Duodenal mucosa (tissue), 2 donors: ENCODE measurements at regions not wholly inside any gene's neighbourhood (a gene's known extent, or its start where the extent isn't known, plus 50 kb on each side); places are given as distances from the start of the nearest gene placed in this dataset.
"Not testable (repeated sequence)": the region's sequence is repeated elsewhere in the genome, so short reads cannot be mapped to it uniquely, and the experiment has no call there.

Source experiments
- H3K27ac ChIP-seq: one replicate; pipeline ENCODE4 v1.7.0; 2013; ENCODE audit warnings: low read depth, low read length
- H3K27me3 ChIP-seq, 2 donors: one replicate each; pipeline ENCODE4 v1.7.0; 2013; ENCODE audit warnings: low read length in 2 of 2, control low read depth in 1 of 2; ENCODE audit not compliant: insufficient read depth in 2 of 2, control insufficient read depth in 1 of 2
- H3K36me3 ChIP-seq, 2 donors: one replicate each; pipeline ENCODE4 v1.7.0; 2013; ENCODE audit warnings: low read length in 2 of 2, control low read depth in 1 of 2; ENCODE audit not compliant: insufficient read depth in 2 of 2, control insufficient read depth in 1 of 2
- H3K4me1 ChIP-seq, 2 donors: one replicate each; pipeline ENCODE4 v1.7.0; 2013; ENCODE audit warnings: low read length in 2 of 2, control low read depth in 1 of 2; ENCODE audit not compliant: insufficient read depth in 2 of 2, control insufficient read depth in 1 of 2
- H3K4me3 ChIP-seq, 2 donors: one replicate each; pipeline ENCODE4 v1.7.0; 2013; ENCODE audit warnings: low read length in 2 of 2, low read depth in 1 of 2
- H3K9ac ChIP-seq, 2 donors: one replicate each; pipeline ENCODE4 v1.7.0; 2013; ENCODE audit warnings: low read length in 2 of 2, low read depth in 1 of 2
- H3K9me3 ChIP-seq, 2 donors: one replicate each; pipeline ENCODE4 v1.7.0; 2013; ENCODE audit warnings: low read length in 2 of 2, control low read depth in 1 of 2; ENCODE audit not compliant: control insufficient read depth in 1 of 2

- Histone ChIP-seq H3K9ac (no peak overlapping the region), H3K4me3 (no peak overlapping the region), H3K4me1 (no peaks in the 10 kb centered on the region), H3K27me3 (no peaks in the 10 kb centered on the region), H3K9me3 (no peaks in the 10 kb centered on the region), H3K36me3 (no peaks in the 10 kb centered on the region), H3K27ac (no peak overlapping the region)
These were observed 114.9 kb upstream of the ZEB1 start for GRCh38 chr10:31204090-31204489.

- Histone ChIP-seq H3K4me3 (no peak overlapping the region), H3K27me3 (no peaks in the 10 kb centered on the region)
These were observed 111.4 kb upstream of the ZEB1 start for GRCh38 chr10:31207636-31208035.

GRCh38 chr10:31209478-31209877, 109.5 kb upstream of the ZEB1 start:
- H3K4me3 ChIP-seq = no peak overlapping the region
- H3K9me3 ChIP-seq = no peaks in the 10 kb centered on the region
- no peaks in the 10 kb centered on the region for H3K36me3 ChIP-seq
- H3K27ac ChIP-seq = no peak overlapping the region
- no peaks in the 10 kb centered on the region for H3K4me1 ChIP-seq
- no peak overlapping the region for H3K9ac ChIP-seq
- no peaks in the 10 kb centered on the region for H3K27me3 ChIP-seq

More at GRCh38 chr10:31207636-31208035, 111.4 kb upstream of the ZEB1 start:
- Histone ChIP-seq H3K4me1 (no peaks in the 10 kb centered on the region), H3K9ac (no peak overlapping the region), H3K36me3 (no peaks in the 10 kb centered on the region), H3K9me3 (no peaks in the 10 kb centered on the region), H3K27ac (no peak overlapping the region)

- Histone ChIP-seq H3K36me3 (no peaks in the 10 kb centered on the region), H3K27me3 (no peaks in the 10 kb centered on the region), H3K9ac (no peak overlapping the region), H3K4me3 (no peak overlapping the region), H3K27ac (no peak overlapping the region), H3K9me3 (no peaks in the 10 kb centered on the region), H3K4me1 (no peaks in the 10 kb centered on the region)
These were observed 108.8 kb upstream of the ZEB1 start for GRCh38 chr10:31210190-31210589.

- no peak overlapping the region for H3K4me3 ChIP-seq
- H3K27me3 ChIP-seq = no peaks in the 10 kb centered on the region
- no peaks in the 10 kb centered on the region for H3K36me3 ChIP-seq
- no peak overlapping the region for H3K9ac ChIP-seq
- H3K4me1 ChIP-seq = no peaks in the 10 kb centered on the region
- no peak overlapping the region for H3K27ac ChIP-seq
- no peaks in the 10 kb centered on the region for H3K9me3 ChIP-seq
These were observed 105.1 kb upstream of the ZEB1 start for GRCh38 chr10:31213959-31214358.

GRCh38 chr10:31215052-31215451, 104.0 kb upstream of the ZEB1 start:
- Histone ChIP-seq H3K4me1 (no peaks in the 10 kb centered on the region), H3K9ac (no peak overlapping the region), H3K27me3 (no peaks in the 10 kb centered on the region), H3K4me3 (no peak overlapping the region), H3K27ac (no peak overlapping the region), H3K9me3 (no peaks in the 10 kb centered on the region), H3K36me3 (no peaks in the 10 kb centered on the region)

GRCh38 chr10:31219306-31219705, 99.7 kb upstream of the ZEB1 start:
- Histone ChIP-seq H3K27ac (no peak overlapping the region), H3K4me3 (no peak overlapping the region), H3K9me3 (no peaks in the 10 kb centered on the region), H3K9ac (no peak overlapping the region), H3K36me3 (no peaks in the 10 kb centered on the region), H3K4me1 (no peaks in the 10 kb centered on the region), H3K27me3 (no peaks in the 10 kb centered on the region)

GRCh38 chr10:31228780-31229179, 90.2 kb upstream of the ZEB1 start:
- not testable (repeated sequence) for H3K4me1 ChIP-seq, H3K4me3 ChIP-seq, H3K27me3 ChIP-seq, H3K27ac ChIP-seq, H3K9ac ChIP-seq, H3K36me3 ChIP-seq, H3K9me3 ChIP-seq

- Histone ChIP-seq H3K4me3 (no peak overlapping the region), H3K9ac (no peak overlapping the region), H3K9me3 (no peaks in the 10 kb centered on the region), H3K27ac (no peak overlapping the region), H3K4me1 (no peaks in the 10 kb centered on the region), H3K27me3 (no peaks in the 10 kb centered on the region), H3K36me3 (no peaks in the 10 kb centered on the region)
These were observed 79.1 kb upstream of the ZEB1 start for GRCh38 chr10:31239961-31240360.

GRCh38 chr10:31242902-31243301, 76.1 kb upstream of the ZEB1 start:
- Histone ChIP-seq H3K36me3 (no peaks in the 10 kb centered on the region), H3K4me3 (no peak overlapping the region), H3K9me3 (no peaks in the 10 kb centered on the region), H3K4me1 (no peaks in the 10 kb centered on the region), H3K27ac (no peak overlapping the region), H3K27me3 (no peaks in the 10 kb centered on the region), H3K9ac (no peak overlapping the region)

- H3K9ac ChIP-seq, H3K4me1 ChIP-seq, H3K36me3 ChIP-seq, H3K4me3 ChIP-seq, H3K9me3 ChIP-seq, H3K27me3 ChIP-seq, H3K27ac ChIP-seq: not testable (repeated sequence)
These were observed 67.9 kb upstream of the ZEB1 start for GRCh38 chr10:31251118-31251517.
